ENCODE measurements at regions not wholly inside any gene's neighbourhood (a gene's known extent, or its start where the extent isn't known, plus 50 kb on each side); places are given as distances from the start of the nearest gene placed in this dataset.
"Not testable (repeated sequence)": the region's sequence is repeated elsewhere in the genome, so short reads cannot be mapped to it uniquely, and the experiment has no call there.

- no peak overlapping the region for H3K4me3 ChIP-seq
- intact Hi-C loops (cut with DNase I), result no loop called here
- no peaks in the 10 kb centered on the region for H3K4me1 ChIP-seq (ENCODE audit: insufficient read depth)
- H3K27me3 ChIP-seq, result no peaks in the 10 kb centered on the region
- no peak overlapping the region for H3K27ac ChIP-seq
- no peaks in the 10 kb centered on the region for H3K36me3 ChIP-seq
- no peaks in the 10 kb centered on the region for H3K9me3 ChIP-seq
- WGBS, 3 donors, result 33 to 69% (median 66%) methylated on average over 1 of the region's 1 CpG
- TF ChIP-seq POLR2A (IDR thresholded peaks at IDR 0.05), result no peak
- no peak for TF ChIP-seq EP300 (IDR thresholded peaks at IDR 0.05)
- TF ChIP-seq, protein P1, sequence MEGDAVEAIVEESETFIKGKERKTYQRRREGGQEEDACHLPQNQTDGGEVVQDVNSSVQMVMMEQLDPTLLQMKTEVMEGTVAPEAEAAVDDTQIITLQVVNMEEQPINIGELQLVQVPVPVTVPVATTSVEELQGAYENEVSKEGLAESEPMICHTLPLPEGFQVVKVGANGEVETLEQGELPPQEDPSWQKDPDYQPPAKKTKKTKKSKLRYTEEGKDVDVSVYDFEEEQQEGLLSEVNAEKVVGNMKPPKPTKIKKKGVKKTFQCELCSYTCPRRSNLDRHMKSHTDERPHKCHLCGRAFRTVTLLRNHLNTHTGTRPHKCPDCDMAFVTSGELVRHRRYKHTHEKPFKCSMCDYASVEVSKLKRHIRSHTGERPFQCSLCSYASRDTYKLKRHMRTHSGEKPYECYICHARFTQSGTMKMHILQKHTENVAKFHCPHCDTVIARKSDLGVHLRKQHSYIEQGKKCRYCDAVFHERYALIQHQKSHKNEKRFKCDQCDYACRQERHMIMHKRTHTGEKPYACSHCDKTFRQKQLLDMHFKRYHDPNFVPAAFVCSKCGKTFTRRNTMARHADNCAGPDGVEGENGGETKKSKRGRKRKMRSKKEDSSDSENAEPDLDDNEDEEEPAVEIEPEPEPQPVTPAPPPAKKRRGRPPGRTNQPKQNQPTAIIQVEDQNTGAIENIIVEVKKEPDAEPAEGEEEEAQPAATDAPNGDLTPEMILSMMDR (IDR thresholded peaks at IDR 0.05), result no peak
- DNase-seq, result no peak
These were observed 141.1 kb downstream of the ALG10 start for GRCh38 chr12:34163443-34163842.

DNA sequence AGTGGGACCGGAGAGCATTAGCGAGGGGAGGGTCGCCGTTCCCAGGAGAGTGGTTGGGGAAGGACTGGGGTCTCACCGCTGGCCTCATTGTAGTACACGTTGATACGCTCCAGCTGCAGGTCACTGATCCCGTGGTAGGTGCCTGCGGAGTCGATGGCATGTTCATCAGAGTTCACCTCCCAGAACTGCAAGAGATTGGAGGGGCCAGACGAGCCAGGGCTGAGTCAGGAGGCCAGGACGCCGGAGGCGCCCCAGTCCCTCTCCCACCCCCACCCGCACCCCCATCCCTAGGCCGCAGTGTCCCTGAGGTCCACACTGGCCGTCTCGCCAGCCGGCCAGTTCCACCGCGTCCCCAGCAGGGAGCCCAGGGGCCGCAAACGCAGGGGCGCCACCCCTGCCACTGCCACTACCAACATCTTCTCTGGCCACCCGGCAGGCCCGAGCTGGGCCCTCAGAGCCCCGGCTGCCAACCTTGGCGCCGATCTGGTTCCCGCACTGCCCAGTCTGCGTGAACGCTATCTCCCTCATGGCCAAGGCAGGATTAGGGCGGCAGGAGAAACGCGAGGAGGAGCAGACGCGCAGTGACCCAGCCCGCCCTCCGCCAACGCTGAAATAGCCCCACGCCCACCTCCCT, 144.2 kb downstream of the ALG10 start:
- H3K9me3 ChIP-seq, result no peaks in the 10 kb centered on the region
- H3K4me3 ChIP-seq, result no peak overlapping the region
- 89 to 95% (median 94%) methylated on average over 40 to 41 of the region's 41 CpGs for WGBS, 3 donors
- DNase-seq, result no peak
- TF ChIP-seq, protein P1 (IDR thresholded peaks at IDR 0.05), result no peak
- no peak for TF ChIP-seq POLR2A (IDR thresholded peaks at IDR 0.05)
- TF ChIP-seq EP300 (IDR thresholded peaks at IDR 0.05), result no peak
- H3K36me3 ChIP-seq, result no peaks in the 10 kb centered on the region
- H3K27ac ChIP-seq, result no peak overlapping the region
- H3K4me1 ChIP-seq (ENCODE audit: insufficient read depth), result no peaks in the 10 kb centered on the region
- intact Hi-C loops (cut with DNase I), result no loop called here
- H3K27me3 ChIP-seq, result no peaks in the 10 kb centered on the region

- H3K36me3 ChIP-seq; H3K27me3 ChIP-seq; H3K9me3 ChIP-seq; intact Hi-C loops (cut with DNase I); DNase-seq; H3K27ac ChIP-seq; H3K4me3 ChIP-seq; H3K4me1 ChIP-seq (ENCODE audit: insufficient read depth): not testable (repeated sequence)
- WGBS, 3 donors, result 57 to 70% (median 62%) methylated on average over 1 of the region's 1 CpG
These were observed 146.2 kb downstream of the ALG10 start for GRCh38 chr12:34168507-34168906.

DNA sequence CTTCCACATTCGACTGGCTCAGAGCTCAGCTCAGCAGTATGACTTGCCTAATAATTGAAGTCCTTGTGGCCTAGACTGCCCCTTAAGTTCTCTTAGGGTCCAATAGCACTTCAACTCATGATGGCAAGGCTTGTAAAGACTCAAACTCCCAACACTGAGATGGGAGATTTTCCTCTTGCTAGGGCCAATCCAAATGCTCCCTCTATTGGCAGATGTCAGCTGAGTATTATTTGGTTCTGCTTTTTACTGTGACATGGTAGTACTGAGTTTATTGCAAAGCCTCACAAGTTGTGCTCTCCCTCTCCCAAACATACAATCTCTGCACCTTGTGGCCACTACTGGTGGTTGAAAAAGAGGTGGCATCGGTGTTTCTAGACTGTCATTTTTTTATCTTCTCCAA, 164.2 kb downstream of the ALG10 start:
- no peak overlapping the region for H3K4me3 ChIP-seq
- H3K27me3 ChIP-seq, result no peaks in the 10 kb centered on the region
- DNase-seq, result no peak
- H3K4me1 ChIP-seq (ENCODE audit: insufficient read depth), result no peaks in the 10 kb centered on the region
- H3K36me3 ChIP-seq, result no peaks in the 10 kb centered on the region
- 49 to 74% (median 61%) methylated on average over 2 of the region's 2 CpGs for WGBS, 3 donors
- TF ChIP-seq EP300 (IDR thresholded peaks at IDR 0.05) (no peak), POLR2A (IDR thresholded peaks at IDR 0.05) (no peak)
- TF ChIP-seq, protein P1 (IDR thresholded peaks at IDR 0.05), result no peak
- intact Hi-C loops (cut with DNase I), result no loop called here
- H3K27ac ChIP-seq, result no peak overlapping the region
- no peaks in the 10 kb centered on the region for H3K9me3 ChIP-seq

- intact Hi-C loops (cut with DNase I), result no loop called here
- TF ChIP-seq EP300 (IDR thresholded peaks at IDR 0.05), result no peak
- H3K4me3 ChIP-seq, result no peak overlapping the region
- DNase-seq, result no peak
- H3K9me3 ChIP-seq, result no peaks in the 10 kb centered on the region
- H3K27me3 ChIP-seq, result no peaks in the 10 kb centered on the region
- H3K27ac ChIP-seq, result no peak overlapping the region
- 59 to 75% (median 67%) methylated on average over 1 of the region's 1 CpG for WGBS, 3 donors
- no peaks in the 10 kb centered on the region for H3K4me1 ChIP-seq (ENCODE audit: insufficient read depth)
- no peaks in the 10 kb centered on the region for H3K36me3 ChIP-seq
These were observed 166.7 kb downstream of the ALG10 start for GRCh38 chr12:34188974-34189373.
